ENCODE measurements at regions not wholly inside any gene's neighbourhood (a gene's known extent, or its start where the extent isn't known, plus 50 kb on each side); places are given as distances from the start of the nearest gene placed in this dataset.

DNA sequence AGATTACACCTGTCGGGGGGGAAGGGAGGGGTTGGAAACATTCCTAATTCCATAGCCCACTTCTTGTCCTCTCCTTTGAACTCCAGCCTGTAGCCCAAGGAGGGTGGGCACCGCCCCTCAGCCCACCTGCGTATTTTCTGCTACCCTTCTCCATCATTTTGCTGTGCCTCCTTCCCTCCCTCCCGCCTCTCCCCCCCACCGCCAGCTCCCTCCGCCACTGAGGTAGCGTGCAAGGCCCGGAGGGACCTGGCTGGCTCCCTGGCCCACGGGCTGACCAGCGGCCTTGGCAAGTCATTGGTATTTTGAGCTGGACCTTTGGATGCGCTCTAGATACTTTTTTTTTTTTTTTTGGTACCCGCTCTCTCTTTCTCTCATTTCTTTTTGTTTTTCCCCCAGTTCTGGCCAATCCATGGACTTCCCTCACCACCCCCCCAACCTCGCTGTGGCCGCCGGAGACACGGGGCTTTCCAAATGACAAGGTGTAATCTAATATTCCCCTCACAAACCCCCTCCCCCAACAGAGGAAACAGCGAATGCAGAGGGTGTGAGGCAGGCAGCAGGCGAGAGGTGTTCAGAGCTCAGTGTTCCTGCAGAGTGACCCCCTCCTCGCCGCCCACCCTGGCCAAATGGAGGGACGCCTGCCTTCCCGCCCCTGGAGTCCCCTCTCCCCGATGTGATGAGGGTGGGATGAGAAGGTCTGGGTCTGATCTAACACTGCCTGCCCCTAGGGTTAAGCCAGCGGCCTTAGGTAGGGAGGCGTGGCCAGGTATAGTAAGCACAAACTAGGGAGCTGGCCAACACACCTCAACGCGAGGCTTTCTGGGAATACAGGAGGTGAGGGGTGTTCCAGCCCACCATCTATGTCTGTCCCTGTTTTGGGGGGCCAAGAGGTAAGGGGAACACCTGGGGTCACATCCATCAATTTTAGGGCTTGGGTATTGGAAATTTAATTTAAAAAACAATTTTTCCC, 89.2 kb downstream of the PTPRS start:
- Histone ChIP-seq H3K27ac (ENCODE audit: low read depth in 2 of 2, low read length in 1 of 2) (no peak overlapping the region), H3K27me3 (ENCODE audit: control insufficient read depth in 1 of 2, insufficient read depth in 2 of 2, low read length in 2 of 2) (no peaks in the 10 kb centered on the region), H3K4me1 (ENCODE audit: control insufficient read depth in 2 of 2, insufficient read depth in 2 of 2, low read length in 1 of 2) (peaks cover 0 to 4% of the 10 kb centered on the region in 2 donors), H3K4me3 (ENCODE audit: low read depth in 1 of 2, low read length in 2 of 2) (no peak overlapping the region), H3K9me3 (ENCODE audit: control insufficient read depth in 2 of 2, insufficient read depth in 1 of 2, low read depth in 1 of 2, low read length in 1 of 2) (peaks cover 0 to 12% of the 10 kb centered on the region in 2 donors), H3K36me3 (ENCODE audit: control insufficient read depth in 2 of 2, insufficient read depth in 2 of 2, low read length in 1 of 2) (peaks cover 2 to 11% of the 10 kb centered on the region in 2 donors)
- WGBS, 2 donors: 59 to 68% methylated on average over 26 to 27 of the region's 27 CpGs

DNA sequence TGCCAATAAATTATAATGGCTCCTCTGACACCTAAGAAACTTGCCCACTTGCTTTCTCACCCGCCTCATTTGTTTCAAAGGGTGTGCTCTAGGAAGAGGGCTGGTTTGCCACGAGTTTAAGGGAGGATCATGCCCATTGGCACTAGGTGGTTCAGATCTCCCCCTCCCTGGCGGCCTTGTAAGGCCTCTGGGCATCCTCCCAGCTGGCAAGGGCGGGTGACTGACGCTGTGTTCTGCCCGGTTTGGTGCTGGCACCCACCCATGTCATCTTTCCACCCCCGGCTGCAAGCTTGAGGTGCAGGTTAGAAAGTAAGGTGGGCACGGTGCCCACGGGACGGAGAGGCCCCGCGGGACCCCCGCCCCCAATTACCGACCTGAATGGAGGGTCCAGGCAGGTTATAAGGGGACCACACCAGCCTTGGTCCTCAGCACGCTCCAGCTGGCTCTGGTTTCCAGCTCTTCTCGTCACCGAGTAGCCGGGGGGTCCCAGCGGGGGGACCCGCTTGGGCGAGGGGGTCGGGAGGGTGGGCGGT, 90.4 kb downstream of the PTPRS start:
- Histone ChIP-seq H3K4me3 (ENCODE audit: low read depth in 1 of 2, low read length in 2 of 2) (no peak overlapping the region), H3K36me3 (ENCODE audit: control insufficient read depth in 2 of 2, insufficient read depth in 2 of 2, low read length in 1 of 2) (peaks cover 2 to 14% of the 10 kb centered on the region in 2 donors), H3K27ac (ENCODE audit: low read depth in 2 of 2, low read length in 1 of 2) (no peak overlapping the region), H3K27me3 (ENCODE audit: control insufficient read depth in 1 of 2, insufficient read depth in 2 of 2, low read length in 2 of 2) (no peaks in the 10 kb centered on the region), H3K9me3 (ENCODE audit: control insufficient read depth in 2 of 2, insufficient read depth in 1 of 2, low read depth in 1 of 2, low read length in 1 of 2) (peaks cover 0 to 6% of the 10 kb centered on the region in 2 donors), H3K4me1 (ENCODE audit: control insufficient read depth in 2 of 2, insufficient read depth in 2 of 2, low read length in 1 of 2) (peaks cover 0 to 4% of the 10 kb centered on the region in 2 donors)
- WGBS, 2 donors: 39 to 59% methylated on average over 23 of the region's 23 CpGs

DNA sequence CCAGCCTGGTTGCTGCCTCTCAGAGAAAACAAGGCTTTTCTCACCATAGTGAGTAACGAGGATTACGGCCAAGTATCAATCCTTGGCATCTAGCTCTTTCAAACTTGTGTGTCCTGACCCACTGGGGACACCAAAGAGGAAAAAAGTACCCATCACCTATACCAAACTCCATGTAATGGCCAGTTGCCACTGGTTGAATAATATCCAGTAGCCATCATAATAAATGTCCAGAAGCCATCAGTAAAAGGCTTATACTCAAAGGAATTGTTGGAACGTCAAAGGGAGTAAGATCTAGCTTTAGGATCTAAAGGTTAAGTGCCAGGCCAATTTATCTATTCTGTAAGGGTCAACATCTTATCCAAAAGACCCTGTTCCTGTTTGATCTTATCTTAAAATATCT, 91.1 kb downstream of the PTPRS start:
- Histone ChIP-seq H3K27me3 (ENCODE audit: control insufficient read depth in 1 of 2, insufficient read depth in 2 of 2, low read length in 2 of 2) (no peaks in the 10 kb centered on the region), H3K4me1 (ENCODE audit: control insufficient read depth in 2 of 2, insufficient read depth in 2 of 2, low read length in 1 of 2) (peaks cover 0 to 4% of the 10 kb centered on the region in 2 donors), H3K36me3 (ENCODE audit: control insufficient read depth in 2 of 2, insufficient read depth in 2 of 2, low read length in 1 of 2) (peaks cover 0 to 14% of the 10 kb centered on the region in 2 donors), H3K9me3 (ENCODE audit: control insufficient read depth in 2 of 2, insufficient read depth in 1 of 2, low read depth in 1 of 2, low read length in 1 of 2) (peaks cover 0 to 3% of the 10 kb centered on the region in 2 donors), H3K27ac (ENCODE audit: low read depth in 2 of 2, low read length in 1 of 2) (no peak overlapping the region), H3K4me3 (ENCODE audit: low read depth in 1 of 2, low read length in 2 of 2) (no peak overlapping the region)
- 86 to 89% methylated on average over 3 of the region's 3 CpGs for WGBS, 2 donors

DNA sequence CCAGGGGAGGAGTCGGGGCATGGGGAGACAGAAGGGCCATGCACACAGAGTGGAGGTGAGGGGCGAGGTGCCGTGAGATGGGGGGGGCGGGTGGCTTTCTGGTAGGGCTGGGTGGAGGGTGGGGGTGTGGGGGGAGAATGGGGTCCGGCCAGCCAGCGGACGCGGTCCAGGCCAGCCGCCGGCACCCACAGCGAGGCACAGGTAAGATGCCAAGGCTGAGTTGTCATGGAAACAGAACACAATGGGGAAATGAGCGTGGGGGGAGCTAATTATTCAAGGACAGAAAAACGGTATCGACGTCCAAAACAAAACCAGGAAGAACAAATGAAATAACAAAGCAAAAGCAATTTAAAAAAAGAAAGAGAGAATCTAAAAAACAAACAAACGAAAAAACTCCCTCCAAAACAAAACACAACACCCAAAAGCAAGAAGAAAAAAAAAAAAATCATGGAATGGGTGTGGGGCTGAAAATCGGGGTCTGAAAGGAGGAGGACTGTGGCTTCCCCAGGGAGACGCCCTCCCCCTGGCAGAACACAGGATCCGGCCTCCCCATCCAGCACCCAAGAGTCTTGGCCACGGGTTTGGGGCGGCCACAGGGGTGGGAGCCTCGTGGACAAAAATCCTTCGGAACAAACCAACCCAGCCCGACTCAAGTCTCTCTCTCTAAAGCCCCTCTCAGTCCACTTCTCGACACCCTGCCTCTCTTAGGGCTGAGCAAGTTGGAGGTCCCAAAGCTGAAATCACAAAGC, 92.5 kb downstream of the PTPRS start:
- Histone ChIP-seq H3K36me3 (ENCODE audit: control insufficient read depth in 2 of 2, insufficient read depth in 2 of 2, low read length in 1 of 2) (peaks cover 0 to 17% of the 10 kb centered on the region in 2 donors), H3K27ac (ENCODE audit: low read depth in 2 of 2, low read length in 1 of 2) (no peak overlapping the region), H3K4me1 (ENCODE audit: control insufficient read depth in 2 of 2, insufficient read depth in 2 of 2, low read length in 1 of 2) (peaks cover 0 to 4% of the 10 kb centered on the region in 2 donors), H3K9me3 (ENCODE audit: control insufficient read depth in 2 of 2, insufficient read depth in 1 of 2, low read depth in 1 of 2, low read length in 1 of 2) (peaks cover 0 to 3% of the 10 kb centered on the region in 2 donors), H3K4me3 (ENCODE audit: low read depth in 1 of 2, low read length in 2 of 2) (no peak overlapping the region), H3K27me3 (ENCODE audit: control insufficient read depth in 1 of 2, insufficient read depth in 2 of 2, low read length in 2 of 2) (no peaks in the 10 kb centered on the region)
- WGBS, 2 donors: 76 to 81% methylated on average over 25 of the region's 25 CpGs

DNA sequence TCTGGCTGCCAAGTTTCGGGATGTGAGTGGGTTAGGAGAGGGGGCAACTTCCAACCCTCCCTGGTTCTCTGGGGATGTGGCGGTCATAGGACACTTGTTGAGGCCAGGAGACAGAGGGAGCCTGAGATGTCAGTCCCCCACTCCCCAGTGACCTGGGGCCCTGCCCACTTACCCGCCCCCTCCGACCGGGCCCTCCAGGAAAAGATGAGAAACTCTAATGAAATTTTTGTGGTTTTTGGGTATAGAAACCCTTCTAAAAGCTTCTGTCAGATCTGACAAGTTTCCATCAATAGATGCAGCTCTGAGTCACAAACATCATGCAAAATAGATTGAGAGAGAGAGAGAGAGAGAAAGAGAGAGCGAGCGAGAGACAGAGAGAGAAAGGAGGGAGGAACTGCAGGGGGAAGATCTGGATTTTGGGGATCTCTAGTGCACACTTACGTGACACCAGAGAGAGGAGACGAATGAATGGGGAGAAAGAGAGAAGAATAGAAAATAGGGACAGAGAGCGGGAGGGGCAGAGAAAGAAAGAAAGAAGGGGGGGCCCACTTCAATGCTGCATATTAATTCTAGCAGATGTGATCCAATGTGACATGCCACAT, 94.0 kb downstream of the PTPRS start:
- Histone ChIP-seq H3K9me3 (ENCODE audit: control insufficient read depth in 2 of 2, insufficient read depth in 1 of 2, low read depth in 1 of 2, low read length in 1 of 2) (peaks cover 0 to 3% of the 10 kb centered on the region in 2 donors), H3K4me1 (ENCODE audit: control insufficient read depth in 2 of 2, insufficient read depth in 2 of 2, low read length in 1 of 2) (peaks cover 0 to 4% of the 10 kb centered on the region in 2 donors), H3K27ac (ENCODE audit: low read depth in 2 of 2, low read length in 1 of 2) (no peak overlapping the region), H3K4me3 (ENCODE audit: low read depth in 1 of 2, low read length in 2 of 2) (no peak overlapping the region), H3K36me3 (ENCODE audit: control insufficient read depth in 2 of 2, insufficient read depth in 2 of 2, low read length in 1 of 2) (peaks cover 0 to 17% of the 10 kb centered on the region in 2 donors), H3K27me3 (ENCODE audit: control insufficient read depth in 1 of 2, insufficient read depth in 2 of 2, low read length in 2 of 2) (no peaks in the 10 kb centered on the region)
- WGBS, 2 donors: 81 to 82% methylated on average over 10 of the region's 10 CpGs

DNA sequence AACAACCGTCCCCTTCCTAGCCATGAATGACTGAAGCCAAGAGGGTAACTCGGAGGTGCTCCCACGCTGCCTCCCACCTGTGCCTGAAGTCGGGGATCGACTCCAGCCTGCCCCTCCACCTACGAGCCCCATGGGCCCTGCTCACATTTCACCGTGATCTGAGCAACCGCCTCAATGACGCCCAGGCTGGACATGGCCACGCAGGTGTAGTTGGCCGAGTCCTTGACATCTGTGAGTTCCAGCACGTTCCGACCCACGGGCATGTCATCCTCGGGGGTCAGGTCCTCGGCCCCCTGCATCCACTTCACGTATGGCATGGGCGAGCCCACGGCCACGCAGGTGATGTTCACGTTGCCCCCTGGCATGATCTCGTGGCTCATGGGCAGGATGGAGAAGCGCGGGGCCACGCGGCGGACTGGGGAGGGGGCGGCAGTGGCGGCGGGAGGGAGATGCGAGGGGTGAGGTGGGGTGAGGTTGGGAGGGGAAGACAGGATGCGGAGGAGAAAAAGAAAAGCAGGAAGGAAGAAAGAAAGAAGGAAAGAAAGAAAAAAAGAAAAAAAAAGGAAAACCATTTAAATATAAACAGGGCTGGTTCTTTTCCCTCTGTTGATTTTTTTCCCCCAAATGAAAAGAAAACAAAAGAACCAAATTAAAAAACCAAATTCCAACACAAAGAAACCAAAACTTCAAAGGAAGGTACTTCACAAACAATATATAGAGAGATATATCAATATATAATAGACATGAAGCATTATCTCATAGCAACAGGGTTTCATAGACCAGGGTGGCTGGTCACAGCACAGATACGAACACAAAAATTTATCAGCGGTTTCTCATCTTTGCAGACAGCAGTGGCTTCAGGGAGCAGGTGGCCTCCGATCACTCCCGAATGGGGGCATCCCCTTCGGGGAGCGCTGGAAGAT, 94.7 kb downstream of the PTPRS start:
- no peaks in the 10 kb centered on the region for H3K27me3 ChIP-seq (ENCODE audit: control insufficient read depth in 1 of 2, insufficient read depth in 2 of 2, low read length in 2 of 2)
- peaks cover 0 to 4% of the 10 kb centered on the region in 2 donors for H3K4me1 ChIP-seq (ENCODE audit: control insufficient read depth in 2 of 2, insufficient read depth in 2 of 2, low read length in 1 of 2)
- H3K27ac ChIP-seq (ENCODE audit: low read depth in 2 of 2, low read length in 1 of 2): no peak overlapping the region
- peaks cover 0 to 17% of the 10 kb centered on the region in 2 donors for H3K36me3 ChIP-seq (ENCODE audit: control insufficient read depth in 2 of 2, insufficient read depth in 2 of 2, low read length in 1 of 2)
- WGBS, 2 donors: 92% methylated on average over 38 of the region's 38 CpGs
- H3K9me3 ChIP-seq (ENCODE audit: control insufficient read depth in 2 of 2, insufficient read depth in 1 of 2, low read depth in 1 of 2, low read length in 1 of 2): peaks cover 0 to 3% of the 10 kb centered on the region in 2 donors
- H3K4me3 ChIP-seq (ENCODE audit: low read depth in 1 of 2, low read length in 2 of 2): no peak overlapping the region

DNA sequence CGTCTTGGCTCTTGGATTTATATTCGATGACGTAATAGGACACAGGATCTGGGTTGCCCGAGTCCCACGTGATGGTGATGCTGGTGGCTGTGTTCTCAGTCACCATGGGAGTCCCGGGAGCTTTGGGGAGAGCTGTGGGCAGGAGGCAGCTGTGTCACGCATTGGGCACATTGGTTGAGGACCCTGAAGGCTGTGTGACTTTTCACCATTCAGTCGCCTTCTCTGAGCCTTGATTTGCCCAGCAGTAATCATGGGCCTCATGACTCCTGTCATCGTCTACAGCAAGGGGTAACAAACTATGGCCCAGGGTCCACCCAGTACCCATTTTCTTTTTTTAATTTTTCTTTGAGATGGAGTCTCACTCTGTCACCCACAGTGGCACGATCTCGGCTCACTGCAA, 96.3 kb downstream of the PTPRS start:
- Histone ChIP-seq H3K27ac (ENCODE audit: low read depth in 2 of 2, low read length in 1 of 2) (no peak overlapping the region), H3K36me3 (ENCODE audit: control insufficient read depth in 2 of 2, insufficient read depth in 2 of 2, low read length in 1 of 2) (peaks cover 0 to 19% of the 10 kb centered on the region in 2 donors), H3K4me3 (ENCODE audit: low read depth in 1 of 2, low read length in 2 of 2) (no peak overlapping the region), H3K4me1 (ENCODE audit: control insufficient read depth in 2 of 2, insufficient read depth in 2 of 2, low read length in 1 of 2) (no peaks in the 10 kb centered on the region), H3K27me3 (ENCODE audit: control insufficient read depth in 1 of 2, insufficient read depth in 2 of 2, low read length in 2 of 2) (no peaks in the 10 kb centered on the region), H3K9me3 (ENCODE audit: control insufficient read depth in 2 of 2, insufficient read depth in 1 of 2, low read depth in 1 of 2, low read length in 1 of 2) (peaks cover 0 to 3% of the 10 kb centered on the region in 2 donors)
- 94 to 96% methylated on average over 11 of the region's 11 CpGs for WGBS, 2 donors

DNA sequence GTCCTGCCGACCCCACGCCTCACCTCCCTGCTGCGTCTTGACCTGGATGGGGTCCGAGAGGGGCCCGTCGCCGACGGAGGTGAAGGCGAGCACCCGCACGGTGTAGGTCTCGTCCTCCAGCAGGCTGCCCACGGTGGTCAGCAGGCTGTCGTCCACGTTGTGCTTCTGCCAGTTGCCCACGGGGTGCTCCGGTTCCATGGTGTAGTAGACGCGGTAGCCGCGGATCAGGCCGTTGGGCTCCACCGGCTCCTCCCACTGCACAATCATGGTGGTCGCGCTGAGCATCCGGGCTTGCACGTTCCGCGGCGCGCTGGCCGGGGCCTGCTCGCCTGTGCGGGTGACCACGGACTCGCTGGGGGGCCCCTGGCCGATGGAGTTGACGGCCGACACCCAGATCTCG, 96.7 kb downstream of the PTPRS start:
- no peak overlapping the region for H3K4me3 ChIP-seq (ENCODE audit: low read depth in 1 of 2, low read length in 2 of 2)
- no peaks in the 10 kb centered on the region for H3K27me3 ChIP-seq (ENCODE audit: control insufficient read depth in 1 of 2, insufficient read depth in 2 of 2, low read length in 2 of 2)
- 96 to 97% methylated on average over 40 of the region's 40 CpGs for WGBS, 2 donors
- peaks cover 0 to 19% of the 10 kb centered on the region in 2 donors for H3K36me3 ChIP-seq (ENCODE audit: control insufficient read depth in 2 of 2, insufficient read depth in 2 of 2, low read length in 1 of 2)
- no peaks in the 10 kb centered on the region for H3K4me1 ChIP-seq (ENCODE audit: control insufficient read depth in 2 of 2, insufficient read depth in 2 of 2, low read length in 1 of 2)
- no peak overlapping the region for H3K27ac ChIP-seq (ENCODE audit: low read depth in 2 of 2, low read length in 1 of 2)
- H3K9me3 ChIP-seq (ENCODE audit: control insufficient read depth in 2 of 2, insufficient read depth in 1 of 2, low read depth in 1 of 2, low read length in 1 of 2): peaks cover 0 to 3% of the 10 kb centered on the region in 2 donors
